SH-SY5Y (cell line): ENCODE measurements at regions not wholly inside any gene's neighbourhood (a gene's known extent, or its start where the extent isn't known, plus 50 kb on each side); places are given as distances from the start of the nearest gene placed in this dataset.

Source experiments
- GATA2 ChIP-seq: IDR thresholded peaks from 2 replicates; pipeline ENCODE4 v1.6.1; 2011; ENCODE audit warnings: mild to moderate bottlenecking, low read depth, low read length
- GATA3 ChIP-seq: IDR thresholded peaks from 2 replicates; pipeline ENCODE4 v1.6.1; 2011; ENCODE audit warnings: low read depth, mild to moderate bottlenecking, low read length, moderate library complexity

DNA sequence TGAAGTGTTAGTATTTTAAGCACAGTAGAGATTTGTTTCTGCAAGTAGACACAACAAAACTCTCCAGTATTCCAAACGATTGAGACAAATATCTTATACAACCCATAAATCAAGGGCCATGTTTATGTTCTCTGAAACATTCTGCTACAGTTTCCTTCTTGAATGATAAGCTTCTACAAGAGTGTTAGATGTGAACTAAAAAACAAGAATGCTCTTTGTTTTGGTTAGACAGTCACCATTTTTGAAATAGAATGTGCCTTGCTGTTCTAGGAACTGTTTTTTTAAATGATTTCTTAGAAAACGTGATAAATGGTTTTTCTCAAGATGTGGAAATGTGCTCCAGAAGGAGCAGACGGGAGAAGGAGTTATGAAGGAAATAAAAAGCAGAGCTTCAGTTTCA lies 1656.3 kb upstream of the FLRT2 start:
- no peak for TF ChIP-seq GATA2
- no peak for TF ChIP-seq GATA3
